Panc1 (cell line): ENCODE measurements at regions not wholly inside any gene's neighbourhood (a gene's known extent, or its start where the extent isn't known, plus 50 kb on each side); places are given as distances from the start of the nearest gene placed in this dataset.

Experiments
- ATAC-seq: fragments of 200-7000 bp; cut with Tn5 transposase; 2 replicates; pipeline ENCODE4 v1.9.1; 2020; ENCODE audit warnings: mild to moderate bottlenecking, moderate library complexity
- BruUV-seq: library from RNA; stranded (reverse); fragments of 400-500 nt; replicated peaks from 2 replicates; lab custom pipeline; 2021; lab: Mats Ljungman, UMichigan
- CTCF ChIA-PET: fragments of 300-600 bp; sonication (Branson Sonifier 250); formaldehyde crosslinking; loops from one replicate; lab custom pipeline; 2022; ENCODE audit warnings: antibody characterized with exemption; lab: Charles Lee
- POLR2A ChIA-PET: fragments of 300-600 bp; sonication (Branson Sonifier 250); formaldehyde crosslinking; loops from one replicate; lab custom pipeline; 2022; ENCODE audit warnings: antibody characterized with exemption; lab: Charles Lee
- DNase-seq: peaks from one replicate; pipeline ENCODE4 v3.0.0-alpha.2; 2010; ENCODE audit warnings: low read depth, low spot score
- H3K27ac ChIP-seq: 2 replicates; pipeline ENCODE4 v1.5.1; 2011; ENCODE audit warnings: mild to moderate bottlenecking, low read length, inconsistent platforms
- H3K27me3 ChIP-seq: fragments of 200-500 bp; sonication (Bioruptor generic); 2 replicates; pipeline ENCODE4 v1.6.0; 2014; ENCODE audit warnings: low read length, inconsistent platforms; ENCODE audit not compliant: control insufficient read depth, insufficient read depth
- H3K36me3 ChIP-seq: fragments of 200-500 bp; sonication (Bioruptor generic); 2 replicates; pipeline ENCODE4 v1.5.1; 2014; ENCODE audit warnings: inconsistent platforms, mild to moderate bottlenecking, low read length, moderate library complexity; ENCODE audit not compliant: control insufficient read depth, insufficient read depth
- H3K4me1 ChIP-seq: 2 replicates; pipeline ENCODE4 v1.5.1; 2011; ENCODE audit warnings: inconsistent platforms, mild to moderate bottlenecking, low read length, moderate library complexity; ENCODE audit not compliant: control insufficient read depth, insufficient read depth
- H3K4me3 ChIP-seq, 2 experiments: 2 replicates each; pipeline ENCODE4 v1.5.1; 2011 to 2012; ENCODE audit warnings: low read depth in 2 of 2, low read length in 2 of 2, mild to moderate bottlenecking in 2 of 2, inconsistent platforms in 1 of 2, moderate library complexity in 1 of 2
- H3K9me3 ChIP-seq: fragments of 200-500 bp; sonication (Bioruptor generic); 2 replicates; pipeline ENCODE4 v1.5.1; 2014; ENCODE audit warnings: low read depth, mild to moderate bottlenecking, inconsistent platforms, low read length, moderate library complexity; ENCODE audit not compliant: control insufficient read depth, insufficient read depth
- CTCF ChIP-seq: fragments of 450-650 bp; IDR thresholded peaks from 2 replicates; pipeline ENCODE4 v1.5.1; 2017; ENCODE audit warnings: mild to moderate bottlenecking
- POLR2AphosphoS5 ChIP-seq: IDR thresholded peaks from 2 replicates; pipeline ENCODE4 v1.6.1; 2012; ENCODE audit warnings: mild to moderate bottlenecking, low read depth, low read length, moderate library complexity
- REST ChIP-seq, 2 experiments: IDR thresholded peaks; 2 replicates each; pipeline ENCODE4 v1.6.1; 2011 to 2012; ENCODE audit warnings: low read depth in 2 of 2, control low read depth in 1 of 2, low read length in 1 of 2, mild to moderate bottlenecking in 1 of 2, moderate library complexity in 1 of 2; ENCODE audit not compliant: insufficient read depth in 1 of 2
- SIN3A ChIP-seq: IDR thresholded peaks from 2 replicates; pipeline ENCODE4 v1.6.1; 2012; ENCODE audit warnings: low read depth, mild to moderate bottlenecking, low read length, moderate library complexity, borderline replicate concordance; ENCODE audit not compliant: insufficient read depth
- TCF7L2 ChIP-seq: IDR thresholded peaks from 2 replicates; pipeline ENCODE4 v1.6.1; 2011; ENCODE audit warnings: mild to moderate bottlenecking, low read depth, low read length, inconsistent platforms
- in situ Hi-C: cut with HindIII; loops from 2 replicates; pipeline ENCODE4 v1.10.0; 2016; ENCODE audit warnings: low sequenced_read_pairs, low pct_unique_long_range_greater_than_20kb
- intact Hi-C: fragments of 100-400 bp; cut with micrococcal nuclease; formaldehyde crosslinking; loops from one replicate; pipeline ENCODE4 v1.10.0; 2022; ENCODE audit not compliant: unreplicated experiment

- intact Hi-C loops (no loop called here), in situ Hi-C loops (no loop called here)
- Histone ChIP-seq H3K27ac (no peak overlapping the region), H3K4me1 (peaks cover 9% of the 10 kb centered on the region), H3K4me3 (no peak overlapping the region), H3K9me3 (no peaks in the 10 kb centered on the region), H3K36me3 (no peaks in the 10 kb centered on the region; the same call in 1 of the 2 replicates), H3K27me3 (no peaks in the 10 kb centered on the region; the same call in 1 of the 2 replicates)
- POLR2A ChIA-PET, result no interaction called here
- ATAC-seq (no peak), DNase-seq (no peak)
- TF ChIP-seq SIN3A (no peak), POLR2AphosphoS5 (no peak), TCF7L2 (no peak), CTCF (no peak), REST (IDR thresholded peaks at IDR 0.05; ENCODE audit: insufficient read depth in 1 of 2, low read depth in 2 of 2, low read length in 1 of 2) (no peak)
- no TSS peak for BruUV-seq
- CTCF ChIA-PET, result no interaction called here
These were observed 84.6 kb upstream of the ALDH1L1 start for GRCh38 chr3:126264952-126265351.

- no TSS peak for BruUV-seq
These were observed 84.0 kb upstream of the ALDH1L1 start for GRCh38 chr3:126264381-126264780.

More at GRCh38 chr3:126264381-126264780, 84.0 kb upstream of the ALDH1L1 start:
- ATAC-seq (no peak), DNase-seq (no peak)
- no peaks in the 10 kb centered on the region; the same call in 1 of the 2 replicates for H3K27me3 ChIP-seq
- TF ChIP-seq CTCF (no peak), REST (IDR thresholded peaks at IDR 0.05; ENCODE audit: insufficient read depth in 1 of 2, low read depth in 2 of 2, low read length in 1 of 2) (no peak), SIN3A (no peak), POLR2AphosphoS5 (no peak), TCF7L2 (no peak)
- H3K27ac ChIP-seq, result no peak overlapping the region
- intact Hi-C loops, result no loop called here
- no peak overlapping the region for H3K4me3 ChIP-seq
- in situ Hi-C loops, result no loop called here
- ChIA-PET CTCF (no interaction called here), POLR2A (no interaction called here)
- no peaks in the 10 kb centered on the region for H3K9me3 ChIP-seq
- no peaks in the 10 kb centered on the region; the same call in 1 of the 2 replicates for H3K36me3 ChIP-seq
- H3K4me1 ChIP-seq, result peaks cover 7% of the 10 kb centered on the region
